ENCODE measurements at regions not wholly inside any gene's neighbourhood (a gene's known extent, or its start where the extent isn't known, plus 50 kb on each side); places are given as distances from the start of the nearest gene placed in this dataset.

GRCh38 chrY:7878719-7879118 lies 967.2 kb upstream of the AMELY start:
- Histone ChIP-seq H2AFZ (ENCODE audit: low read depth, low read length) (no peak overlapping the region), H3K27ac (ENCODE audit: low read length, poor library complexity, severe bottlenecking) (no peak overlapping the region), H3K14ac (ENCODE audit: low read length in 2 of 2) (no peak overlapping the region), H3K9me3 (ENCODE audit: control insufficient read depth, low read length) (no peaks in the 10 kb centered on the region), H3K79me1 (replicated peaks; ENCODE audit: low read length, poor library complexity, severe bottlenecking) (no peaks in the 10 kb centered on the region), H2BK15ac (ENCODE audit: low read depth, poor library complexity, severe bottlenecking) (no peak overlapping the region), H3K9ac (ENCODE audit: low read length) (no peak overlapping the region), H3K4me2 (ENCODE audit: low read length, poor library complexity, severe bottlenecking) (no peak overlapping the region), H4K8ac (ENCODE audit: low read length) (no peak overlapping the region), H2BK12ac (ENCODE audit: low read length in 2 of 2) (no peak overlapping the region), H3K36me3 (ENCODE audit: control insufficient read depth in 1 of 2, insufficient read depth in 2 of 2, low read depth in 1 of 2, low read length in 2 of 2) (no peaks in the 10 kb centered on the region), H4K91ac (ENCODE audit: low read length) (no peak overlapping the region), H2AK5ac (ENCODE audit: low read length, severe bottlenecking) (no peak overlapping the region), H2BK120ac (ENCODE audit: low read depth, low read length) (no peak overlapping the region), H3K4me3 (ENCODE audit: insufficient read depth in 1 of 2, low read depth in 1 of 2, low read length in 2 of 2) (no peak overlapping the region), H3K27me3 (ENCODE audit: control insufficient read depth in 1 of 2, insufficient read depth in 1 of 2, low read length in 2 of 2) (no peaks in the 10 kb centered on the region), H3K23ac (ENCODE audit: low read length in 2 of 2) (no peak overlapping the region), H3K4ac (ENCODE audit: low read depth in 1 of 2, low read length in 2 of 2) (no peak overlapping the region), H3K4me1 (ENCODE audit: control insufficient read depth, insufficient read depth, low read depth, low read length) (no peaks in the 10 kb centered on the region), H3K18ac (ENCODE audit: low read depth in 1 of 2, low read length in 2 of 2) (no peak overlapping the region), H2BK5ac (ENCODE audit: low read depth, low read length, poor library complexity, severe bottlenecking) (no peak overlapping the region)
- no peak for DNase-seq
- WGBS: 60% methylated on average over 1 of the region's 1 CpG

- WGBS: 57% methylated on average over 2 of the region's 2 CpGs
- Histone ChIP-seq H3K4me1 (ENCODE audit: control insufficient read depth, insufficient read depth, low read depth, low read length) (no peaks in the 10 kb centered on the region), H2BK5ac (ENCODE audit: low read depth, low read length, poor library complexity, severe bottlenecking) (no peak overlapping the region), H3K36me3 (ENCODE audit: control insufficient read depth in 1 of 2, insufficient read depth in 2 of 2, low read depth in 1 of 2, low read length in 2 of 2) (no peaks in the 10 kb centered on the region), H2AK5ac (ENCODE audit: low read length, severe bottlenecking) (no peak overlapping the region), H3K9me3 (ENCODE audit: control insufficient read depth, low read length) (no peaks in the 10 kb centered on the region), H3K23ac (ENCODE audit: low read length in 2 of 2) (no peak overlapping the region), H3K79me1 (replicated peaks; ENCODE audit: low read length, poor library complexity, severe bottlenecking) (no peaks in the 10 kb centered on the region), H3K14ac (ENCODE audit: low read length in 2 of 2) (no peak overlapping the region), H3K18ac (ENCODE audit: low read depth in 1 of 2, low read length in 2 of 2) (no peak overlapping the region), H3K4ac (ENCODE audit: low read depth in 1 of 2, low read length in 2 of 2) (no peak overlapping the region), H3K27me3 (ENCODE audit: control insufficient read depth in 1 of 2, insufficient read depth in 1 of 2, low read length in 2 of 2) (no peaks in the 10 kb centered on the region), H3K27ac (ENCODE audit: low read length, poor library complexity, severe bottlenecking) (no peak overlapping the region), H4K91ac (ENCODE audit: low read length) (no peak overlapping the region), H2BK12ac (ENCODE audit: low read length in 2 of 2) (no peak overlapping the region), H2AFZ (ENCODE audit: low read depth, low read length) (no peak overlapping the region), H3K4me3 (ENCODE audit: insufficient read depth in 1 of 2, low read depth in 1 of 2, low read length in 2 of 2) (no peak overlapping the region), H4K8ac (ENCODE audit: low read length) (no peak overlapping the region), H3K9ac (ENCODE audit: low read length) (no peak overlapping the region), H2BK120ac (ENCODE audit: low read depth, low read length) (no peak overlapping the region), H3K4me2 (ENCODE audit: low read length, poor library complexity, severe bottlenecking) (no peak overlapping the region), H2BK15ac (ENCODE audit: low read depth, poor library complexity, severe bottlenecking) (no peak overlapping the region)
- DNase-seq: no peak
Observed at GRCh38 chrY:7877458-7877857, 965.9 kb upstream of the AMELY start.

- H3K18ac ChIP-seq (ENCODE audit: low read depth in 1 of 2, low read length in 2 of 2): no peak overlapping the region
- no peak overlapping the region for H2AK5ac ChIP-seq (ENCODE audit: low read length, severe bottlenecking)
- H4K91ac ChIP-seq (ENCODE audit: low read length): no peak overlapping the region
- H3K9ac ChIP-seq (ENCODE audit: low read length): no peak overlapping the region
- H3K9me3 ChIP-seq (ENCODE audit: control insufficient read depth, low read length): no peaks in the 10 kb centered on the region
- no peak overlapping the region for H2AFZ ChIP-seq (ENCODE audit: low read depth, low read length)
- H3K4ac ChIP-seq (ENCODE audit: low read depth in 1 of 2, low read length in 2 of 2): no peak overlapping the region
- H2BK120ac ChIP-seq (ENCODE audit: low read depth, low read length): no peak overlapping the region
- no peaks in the 10 kb centered on the region for H3K36me3 ChIP-seq (ENCODE audit: control insufficient read depth in 1 of 2, insufficient read depth in 2 of 2, low read depth in 1 of 2, low read length in 2 of 2)
- no peak overlapping the region for H2BK15ac ChIP-seq (ENCODE audit: low read depth, poor library complexity, severe bottlenecking)
- H4K8ac ChIP-seq (ENCODE audit: low read length): no peak overlapping the region
- H3K4me2 ChIP-seq (ENCODE audit: low read length, poor library complexity, severe bottlenecking): no peak overlapping the region
- no peak overlapping the region for H2BK12ac ChIP-seq (ENCODE audit: low read length in 2 of 2)
- DNase-seq: peak; percentile 34
- no peaks in the 10 kb centered on the region for H3K27me3 ChIP-seq (ENCODE audit: control insufficient read depth in 1 of 2, insufficient read depth in 1 of 2, low read length in 2 of 2)
- H3K27ac ChIP-seq (ENCODE audit: low read length, poor library complexity, severe bottlenecking): no peak overlapping the region
- no peaks in the 10 kb centered on the region for H3K4me1 ChIP-seq (ENCODE audit: control insufficient read depth, insufficient read depth, low read depth, low read length)
- H3K79me1 ChIP-seq (replicated peaks; ENCODE audit: low read length, poor library complexity, severe bottlenecking): no peaks in the 10 kb centered on the region
- H3K23ac ChIP-seq (ENCODE audit: low read length in 2 of 2): no peak overlapping the region
- H3K4me3 ChIP-seq (ENCODE audit: insufficient read depth in 1 of 2, low read depth in 1 of 2, low read length in 2 of 2): no peak overlapping the region
- no peak overlapping the region for H2BK5ac ChIP-seq (ENCODE audit: low read depth, low read length, poor library complexity, severe bottlenecking)
- H3K14ac ChIP-seq (ENCODE audit: low read length in 2 of 2): no peak overlapping the region
Observed at GRCh38 chrY:7874080-7874479, 962.5 kb upstream of the AMELY start.

GRCh38 chrY:7871304-7871932 lies 959.9 kb upstream of the AMELY start:
- Histone ChIP-seq H3K79me1 (replicated peaks; ENCODE audit: low read length, poor library complexity, severe bottlenecking) (no peaks in the 10 kb centered on the region), H4K91ac (ENCODE audit: low read length) (no peak overlapping the region), H2BK12ac (ENCODE audit: low read length in 2 of 2) (no peak overlapping the region), H2AK5ac (ENCODE audit: low read length, severe bottlenecking) (no peak overlapping the region), H3K23ac (ENCODE audit: low read length in 2 of 2) (no peak overlapping the region), H2BK120ac (ENCODE audit: low read depth, low read length) (no peak overlapping the region), H3K9ac (ENCODE audit: low read length) (no peak overlapping the region), H3K14ac (ENCODE audit: low read length in 2 of 2) (no peak overlapping the region), H3K4me2 (ENCODE audit: low read length, poor library complexity, severe bottlenecking) (no peak overlapping the region), H2BK15ac (ENCODE audit: low read depth, poor library complexity, severe bottlenecking) (no peak overlapping the region), H3K4me1 (ENCODE audit: control insufficient read depth, insufficient read depth, low read depth, low read length) (peaks cover 2% of the 10 kb centered on the region), H3K27me3 (ENCODE audit: control insufficient read depth in 1 of 2, insufficient read depth in 1 of 2, low read length in 2 of 2) (no peaks in the 10 kb centered on the region), H3K4me3 (ENCODE audit: insufficient read depth in 1 of 2, low read depth in 1 of 2, low read length in 2 of 2) (no peak overlapping the region), H2AFZ (ENCODE audit: low read depth, low read length) (no peak overlapping the region), H3K4ac (ENCODE audit: low read depth in 1 of 2, low read length in 2 of 2) (no peak overlapping the region), H3K18ac (ENCODE audit: low read depth in 1 of 2, low read length in 2 of 2) (no peak overlapping the region), H2BK5ac (ENCODE audit: low read depth, low read length, poor library complexity, severe bottlenecking) (no peak overlapping the region), H3K27ac (ENCODE audit: low read length, poor library complexity, severe bottlenecking) (no peak overlapping the region), H3K36me3 (ENCODE audit: control insufficient read depth in 1 of 2, insufficient read depth in 2 of 2, low read depth in 1 of 2, low read length in 2 of 2) (no peaks in the 10 kb centered on the region), H3K9me3 (ENCODE audit: control insufficient read depth, low read length) (no peaks in the 10 kb centered on the region), H4K8ac (ENCODE audit: low read length) (no peak overlapping the region)
- 71% methylated on average over 1 of the region's 3 CpGs for WGBS
- no peak for DNase-seq
